ENCODE measurements at regions not wholly inside any gene's neighbourhood (a gene's known extent, or its start where the extent isn't known, plus 50 kb on each side); places are given as distances from the start of the nearest gene placed in this dataset.

GRCh38 chr6:91895599-91896285 lies 1308.9 kb upstream of the MAP3K7 start:
- Histone ChIP-seq H3K79me1 (ENCODE audit: insufficient read depth, low read depth, low read length, poor library complexity, severe bottlenecking) (no peaks in the 10 kb centered on the region), H4K8ac (replicated peaks; ENCODE audit: insufficient read length, low read depth, low read length) (no peak overlapping the region), H3K18ac (ENCODE audit: insufficient read length, low read depth, low read length) (no peak overlapping the region), H2BK20ac (ENCODE audit: low read depth, low read length, poor library complexity, severe bottlenecking) (no peak overlapping the region), H3K56ac (ENCODE audit: insufficient read length, low read depth, low read length) (no peak overlapping the region), H4K20me1 (ENCODE audit: control insufficient read depth, insufficient read depth, insufficient read length) (no peaks in the 10 kb centered on the region), H4K91ac (ENCODE audit: insufficient read length, low read depth, low read length) (no peak overlapping the region), H3K27ac (ENCODE audit: insufficient read length, low read depth, low read length) (no peak overlapping the region), H2BK5ac (ENCODE audit: insufficient read length, low read length) (no peak overlapping the region), H2BK15ac (ENCODE audit: low read depth, low read length) (no peak overlapping the region), H2AFZ (ENCODE audit: low read length) (no peak overlapping the region), H3K4me1 (ENCODE audit: insufficient read depth, low read length) (no peaks in the 10 kb centered on the region), H3K27me3 (ENCODE audit: insufficient read depth, low read length) (no peaks in the 10 kb centered on the region), H2BK120ac (ENCODE audit: low read depth, low read length, poor library complexity, severe bottlenecking) (no peak overlapping the region), H3K23ac (ENCODE audit: insufficient read length, low read depth, low read length) (no peak overlapping the region), H4K5ac (ENCODE audit: insufficient read length, low read depth, low read length) (no peak overlapping the region), H2BK12ac (ENCODE audit: insufficient read length, low read depth, low read length) (no peak overlapping the region), H3K4me2 (ENCODE audit: insufficient read depth, insufficient read length, low read length) (no peak overlapping the region), H3K79me2 (ENCODE audit: insufficient read depth, low read length) (no peaks in the 10 kb centered on the region), H3K14ac (ENCODE audit: insufficient read depth, low read length) (no peak overlapping the region), H3K23me2 (ENCODE audit: insufficient read length, low read depth, low read length, poor library complexity, severe bottlenecking) (no peaks in the 10 kb centered on the region), H3T11ph (ENCODE audit: low read length) (no peak overlapping the region), H3K9me3 (ENCODE audit: control insufficient read depth, low read depth, low read length) (no peaks in the 10 kb centered on the region), H3K4ac (ENCODE audit: low read depth, low read length) (no peak overlapping the region), H3K9ac (ENCODE audit: extremely low read depth, insufficient read length, low read length) (no peak overlapping the region), H2AK5ac (ENCODE audit: insufficient read length, low read length) (no peak overlapping the region)
- no CpG with 5 or more reads among the region's 6 CpGs for WGBS (ENCODE audit: extremely low coverage, insufficient read length, low lambda C conversion rate)
- Mint-ChIP-seq H3K9me3 (peaks cover 9 to 11% of the 10 kb centered on the region in 2 experiments; a peak in 4 of 5 replicates), H3K27me3 (ENCODE audit: low read depth) (peaks cover 2% of the 10 kb centered on the region; the same call in 1 of the 2 replicates), H3K4me1 (peaks cover 6 to 7% of the 10 kb centered on the region in 2 experiments), H3K27ac (no peak overlapping the region), H3K4me3 (no peak overlapping the region), H3K36me3 (ENCODE audit: insufficient read depth in 1 of 3, low read depth in 3 of 3) (peaks cover 0 to 9% (median 0%) of the 10 kb centered on the region in 3 experiments; a peak in 2 of 7 replicates)
- TF ChIP-seq CTCF (conservative IDR thresholded peaks at IDR 0.05) = no peak
- DNase-seq = no peak

Measured in H9 (cell line).